T-cell (primary cell): ENCODE measurements at regions not wholly inside any gene's neighbourhood (a gene's known extent, or its start where the extent isn't known, plus 50 kb on each side); places are given as distances from the start of the nearest gene placed in this dataset.

ENCODE experiments used
- ATAC-seq, 4 experiments: fragments of 200-7000 bp in 3 of 4; fragments of 150-1000 bp in 1 of 4; cut with Tn5 transposase; replicated peaks in 1 of 4; 1 replicate in 3 of 4; 2 replicates in 1 of 4; pipeline ENCODE4 v1.10.0; 2021; ENCODE audit warnings: moderate library complexity in 3 of 4, mild to moderate bottlenecking in 2 of 4, moderate number of reproducible peaks in 1 of 4
- CTCF ChIA-PET, 2 donors: fragments of 300-600 bp; sonication (Branson Sonifier 250); formaldehyde crosslinking; loops; one replicate each; lab custom pipeline; 2022; ENCODE audit warnings: antibody characterized with exemption in 2 of 2; lab: Charles Lee
- POLR2A ChIA-PET, 2 donors: fragments of 300-600 bp; sonication (Branson Sonifier 250); formaldehyde crosslinking; loops; one replicate each; lab custom pipeline; 2022; ENCODE audit warnings: antibody characterized with exemption in 2 of 2; lab: Charles Lee
- DNase-seq, 35 experiments: peaks; one replicate each; pipeline versions ENCODE4 v3.0.0 to v3.0.0-alpha.2; 2013 to 2023
- H3K27ac ChIP-seq: one replicate; pipeline ENCODE4 v1.5.1; 2013; ENCODE audit warnings: low read length
- H3K27me3 ChIP-seq, 2 experiments: replicated peaks in 1 of 2; 1 replicate in 1 of 2; 2 replicates in 1 of 2; pipeline versions ENCODE4 v1.6.1 to v1.7.0; 2013; ENCODE audit warnings: low read length in 1 of 2, mixed read lengths in 1 of 2; ENCODE audit not compliant: control insufficient read depth in 2 of 2, insufficient read depth in 2 of 2; ENCODE audit errors: extremely low read depth in 1 of 2
- H3K36me3 ChIP-seq, 2 donors: 1 replicate in 1 of 2; 2 replicates in 1 of 2; pipeline versions ENCODE4 v1.6.1 to v1.7.0; 2013; ENCODE audit warnings: low read length in 1 of 2; ENCODE audit not compliant: control insufficient read depth in 2 of 2, insufficient read depth in 1 of 2; ENCODE audit errors: extremely low read depth in 1 of 2
- H3K4me1 ChIP-seq, 2 experiments: 1 replicate in 1 of 2; 2 replicates in 1 of 2; pipeline versions ENCODE4 v1.6.1 to v1.7.0; 2013; ENCODE audit warnings: low read length in 2 of 2, mixed read lengths in 1 of 2; ENCODE audit not compliant: insufficient read depth in 2 of 2, control insufficient read depth in 1 of 2; ENCODE audit errors: extremely low read depth in 1 of 2
- H3K4me3 ChIP-seq, 2 donors: 1 replicate in 1 of 2; 2 replicates in 1 of 2; pipeline versions ENCODE4 v1.5.1 to v1.7.0; 2013; ENCODE audit warnings: mild to moderate bottlenecking in 2 of 2, low read length in 1 of 2, moderate library complexity in 1 of 2; ENCODE audit not compliant: control insufficient read depth in 1 of 2; ENCODE audit errors: extremely low read depth in 1 of 2
- H3K9me3 ChIP-seq: 2 replicates; pipeline ENCODE4 v1.7.0; 2013
- H3K27ac Mint-ChIP-seq, 2 donors: one replicate each; pipeline ENCODE4 v1.8.0; 2020 to 2021; ENCODE audit warnings: mild to moderate bottlenecking in 2 of 2, mixed read lengths in 2 of 2
- H3K27me3 Mint-ChIP-seq, 2 donors: one replicate each; pipeline ENCODE4 v1.8.0; 2021 to 2022; ENCODE audit warnings: mixed read lengths in 2 of 2
- H3K36me3 Mint-ChIP-seq: one replicate; pipeline ENCODE4 v1.8.0; 2021; ENCODE audit warnings: mixed read lengths
- H3K4me1 Mint-ChIP-seq, 3 donors: one replicate each; pipeline ENCODE4 v1.8.0; 2020 to 2022; ENCODE audit warnings: mixed read lengths in 3 of 3, mild to moderate bottlenecking in 1 of 3
- H3K4me3 Mint-ChIP-seq, 3 donors: one replicate each; pipeline ENCODE4 v1.8.0; 2020 to 2022; ENCODE audit warnings: mild to moderate bottlenecking in 3 of 3, mixed read lengths in 3 of 3, moderate library complexity in 3 of 3
- H3K9me3 Mint-ChIP-seq, 3 donors: one replicate each; pipeline ENCODE4 v1.8.0; 2020 to 2022; ENCODE audit warnings: mixed read lengths in 3 of 3
- WGBS: methylation state at CpG from one replicate; pipeline ENCODE4 v1.1.5; 2013; ENCODE audit warnings: missing lambda C conversion rate; ENCODE audit not compliant: insufficient coverage; 5-methylcytosine and 5-hydroxymethylcytosine counted together

DNA sequence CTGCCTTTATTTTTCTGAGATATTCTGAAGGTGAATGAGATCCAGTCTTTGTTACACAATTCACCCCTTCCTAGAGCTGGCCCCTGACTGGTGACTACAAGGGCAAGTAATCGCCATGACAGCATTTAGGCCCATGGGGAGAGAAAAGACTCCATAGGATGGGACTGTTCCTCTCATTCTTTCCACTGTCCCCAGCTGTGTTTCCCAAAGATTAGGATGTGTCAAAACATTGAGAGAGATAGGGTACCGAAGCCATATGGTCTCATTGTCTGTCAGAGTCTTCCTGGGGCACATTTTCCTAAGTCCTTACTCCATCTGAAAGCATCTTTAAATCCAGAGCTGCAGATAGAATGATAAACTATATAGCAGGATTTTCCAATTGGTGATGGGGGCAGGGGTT, 423.5 kb downstream of the OMA1 start:
- no peak overlapping the region for H3K27ac ChIP-seq
- H3K27me3 ChIP-seq: no peaks in the 10 kb centered on the region
- ATAC-seq (no peak), DNase-seq (no peak)
- no peaks in the 10 kb centered on the region for H3K36me3 Mint-ChIP-seq
- H3K4me3 Mint-ChIP-seq: no peak overlapping the region
- ChIA-PET POLR2A (no interaction called here), CTCF (interaction anchor here in 1 of 2 donors (0.5 kb wide), 1 partner anchor 1128 kb away, joined by 4 read pairs; no protein-coding TSS in a partner anchor)
- peaks cover 0 to 2% (median 0%) of the 10 kb centered on the region in 3 donors for H3K4me1 Mint-ChIP-seq
- H3K36me3 ChIP-seq: no peaks in the 10 kb centered on the region
- no peak overlapping the region for H3K27ac Mint-ChIP-seq
- no peaks in the 10 kb centered on the region for H3K9me3 Mint-ChIP-seq
- peaks cover 0 to 3% of the 10 kb centered on the region in 2 experiments for H3K4me1 ChIP-seq
- no peak overlapping the region for H3K4me3 ChIP-seq
- H3K27me3 Mint-ChIP-seq: no peaks in the 10 kb centered on the region
- no peaks in the 10 kb centered on the region for H3K9me3 ChIP-seq
- no CpG with 5 or more reads among the region's 2 CpGs for WGBS

GRCh38 chr1:58119971-58120370, 426.6 kb downstream of the OMA1 start:
- no peak overlapping the region for H3K4me3 ChIP-seq
- ChIA-PET POLR2A (no interaction called here), CTCF (no interaction called here)
- no peaks in the 10 kb centered on the region for H3K9me3 ChIP-seq
- WGBS: no CpG with 5 or more reads among the region's 2 CpGs
- no peak for DNase-seq
- Mint-ChIP-seq H3K4me3 (no peak overlapping the region), H3K27me3 (no peaks in the 10 kb centered on the region), H3K27ac (no peak overlapping the region), H3K36me3 (no peaks in the 10 kb centered on the region), H3K9me3 (no peaks in the 10 kb centered on the region), H3K4me1 (peaks cover 0 to 2% (median 0%) of the 10 kb centered on the region in 3 donors)
- no peak for ATAC-seq
- H3K36me3 ChIP-seq: no peaks in the 10 kb centered on the region
- peaks cover 0 to 3% of the 10 kb centered on the region in 2 experiments for H3K4me1 ChIP-seq
- no peak overlapping the region for H3K27ac ChIP-seq
- H3K27me3 ChIP-seq: no peaks in the 10 kb centered on the region

DNA sequence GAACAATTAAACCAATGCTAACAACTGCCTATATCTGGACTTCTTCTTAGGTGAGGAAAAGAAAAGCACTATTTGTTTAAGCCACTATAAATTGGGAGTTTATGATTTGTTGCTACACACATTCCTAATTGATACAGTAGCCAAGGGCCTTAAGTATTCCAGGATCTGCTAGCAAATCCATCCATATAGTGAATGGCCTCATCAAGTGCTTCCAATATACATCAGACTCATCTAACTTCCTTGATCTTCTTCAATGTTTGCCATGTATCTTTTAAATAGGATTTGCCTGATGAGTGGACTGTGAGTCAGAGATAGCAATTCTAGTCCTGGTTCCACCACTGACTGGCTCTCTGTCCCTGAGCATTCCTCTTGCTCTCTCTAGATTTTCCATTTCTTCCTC, 430.2 kb downstream of the OMA1 start:
- peaks cover 0 to 7% of the 10 kb centered on the region in 2 donors for H3K27me3 Mint-ChIP-seq
- Histone ChIP-seq H3K4me1 (peaks cover 0 to 3% of the 10 kb centered on the region in 2 experiments), H3K9me3 (no peaks in the 10 kb centered on the region), H3K27me3 (no peaks in the 10 kb centered on the region), H3K27ac (no peak overlapping the region), H3K36me3 (no peaks in the 10 kb centered on the region), H3K4me3 (no peak overlapping the region)
- POLR2A ChIA-PET: interaction anchor here in 1 of 2 donors (0.6 kb wide), 1 partner anchor 9 kb away, joined by 6 read pairs; no protein-coding TSS in a partner anchor
- H3K9me3 Mint-ChIP-seq: peaks cover 0 to 12% (median 10%) of the 10 kb centered on the region in 3 donors
- no peak overlapping the region for H3K4me3 Mint-ChIP-seq
- ATAC-seq: no peak
- H3K36me3 Mint-ChIP-seq: no peaks in the 10 kb centered on the region
- CTCF ChIA-PET: no interaction called here
- no peak for DNase-seq
- peaks cover 0 to 2% (median 0%) of the 10 kb centered on the region in 3 donors for H3K4me1 Mint-ChIP-seq
- no peak overlapping the region for H3K27ac Mint-ChIP-seq

- H3K4me1 ChIP-seq: no peaks in the 10 kb centered on the region
- no peak overlapping the region for H3K4me3 Mint-ChIP-seq
- H3K4me1 Mint-ChIP-seq: no peaks in the 10 kb centered on the region
- ChIA-PET POLR2A (no interaction called here), CTCF (no interaction called here)
- no peak for ATAC-seq
- WGBS: no CpG with 5 or more reads among the region's 2 CpGs
- no peak overlapping the region for H3K27ac Mint-ChIP-seq
- H3K9me3 Mint-ChIP-seq: peaks cover 0 to 14% (median 9%) of the 10 kb centered on the region in 3 donors
- H3K9me3 ChIP-seq: no peaks in the 10 kb centered on the region
- DNase-seq: no peak
- H3K27me3 ChIP-seq: no peaks in the 10 kb centered on the region
- no peaks in the 10 kb centered on the region for H3K36me3 Mint-ChIP-seq
- H3K36me3 ChIP-seq: no peaks in the 10 kb centered on the region
- H3K4me3 ChIP-seq: no peak overlapping the region
- H3K27me3 Mint-ChIP-seq: peaks cover 3 to 7% of the 10 kb centered on the region in 2 donors
- H3K27ac ChIP-seq: no peak overlapping the region
Observed at GRCh38 chr1:58109646-58110200, 436.8 kb downstream of the OMA1 start.

GRCh38 chr1:58108783-58109182, 437.7 kb downstream of the OMA1 start:
- WGBS: no CpG with 5 or more reads among the region's 2 CpGs
- CTCF ChIA-PET: no interaction called here

GRCh38 chr1:58107943-58108342, 438.6 kb downstream of the OMA1 start:
- ChIA-PET CTCF (no interaction called here), POLR2A (no interaction called here)
- Mint-ChIP-seq H3K27ac (no peak overlapping the region), H3K4me3 (no peak overlapping the region), H3K27me3 (peaks cover 3 to 14% of the 10 kb centered on the region in 2 donors), H3K36me3 (no peaks in the 10 kb centered on the region), H3K4me1 (no peaks in the 10 kb centered on the region), H3K9me3 (peaks cover 0 to 6% (median 0%) of the 10 kb centered on the region in 3 donors)
- H3K9me3 ChIP-seq: no peaks in the 10 kb centered on the region
- no peak overlapping the region for H3K27ac ChIP-seq
- no peak overlapping the region for H3K4me3 ChIP-seq
- DNase-seq: no peak
- H3K4me1 ChIP-seq: no peaks in the 10 kb centered on the region
- no peaks in the 10 kb centered on the region for H3K27me3 ChIP-seq
- H3K36me3 ChIP-seq: no peaks in the 10 kb centered on the region
- ATAC-seq: no peak
- no CpG with 5 or more reads among the region's 1 CpG for WGBS

More at GRCh38 chr1:58108783-58109182, 437.7 kb downstream of the OMA1 start:
- Mint-ChIP-seq H3K27ac (no peak overlapping the region), H3K4me3 (no peak overlapping the region), H3K36me3 (no peaks in the 10 kb centered on the region), H3K9me3 (peaks cover 0 to 7% (median 3%) of the 10 kb centered on the region in 3 donors), H3K4me1 (no peaks in the 10 kb centered on the region), H3K27me3 (peaks cover 3 to 11% of the 10 kb centered on the region in 2 donors)
- no peak overlapping the region for H3K27ac ChIP-seq
- no peak for DNase-seq
- H3K4me3 ChIP-seq: no peak overlapping the region
- no peaks in the 10 kb centered on the region for H3K9me3 ChIP-seq
- no peaks in the 10 kb centered on the region for H3K4me1 ChIP-seq
- no peaks in the 10 kb centered on the region for H3K27me3 ChIP-seq
- H3K36me3 ChIP-seq: no peaks in the 10 kb centered on the region
- ATAC-seq: no peak
- POLR2A ChIA-PET: no interaction called here
